Neural cell (in vitro differentiated cells): ENCODE measurements at regions not wholly inside any gene's neighbourhood (a gene's known extent, or its start where the extent isn't known, plus 50 kb on each side); places are given as distances from the start of the nearest gene placed in this dataset.
A peak's percentile ranks its signal among the peaks of the same experiment; 100 is the strongest.

ENCODE experiments used
- CTCF ChIP-seq: fragments of 450-650 bp; IDR thresholded peaks from 2 replicates; pipeline ENCODE4 v1.5.1; 2014; ENCODE audit warnings: antibody characterized with exemption, mild to moderate bottlenecking, moderate library complexity; ENCODE audit not compliant: poor library complexity, severe bottlenecking
- EZH2 ChIP-seq: fragments of 200-600, 300-800 bp; shearing (Covaris generic), sonication (generic); IDR thresholded peaks from 2 replicates; pipeline ENCODE4 v1.6.1; 2014; ENCODE audit warnings: antibody characterized with exemption, low read length, borderline replicate concordance, mild to moderate bottlenecking; ENCODE audit not compliant: insufficient read depth, poor library complexity, severe bottlenecking
- MXI1 ChIP-seq: fragments of 450-650 bp; conservative IDR thresholded peaks from 2 replicates; pipeline ENCODE4 v1.6.1; 2014; ENCODE audit warnings: antibody characterized with exemption, mild to moderate bottlenecking; ENCODE audit not compliant: poor library complexity, severe bottlenecking
- POLR2AphosphoS5 ChIP-seq: IDR thresholded peaks from 2 replicates; pipeline ENCODE4 v1.6.1; 2012
- RAD21 ChIP-seq: fragments of 450-650 bp; conservative IDR thresholded peaks from 2 replicates; pipeline ENCODE4 v1.6.1; 2014; ENCODE audit warnings: antibody characterized with exemption, mild to moderate bottlenecking, moderate library complexity
- SMC3 ChIP-seq: fragments of 450-650 bp; conservative IDR thresholded peaks from 2 replicates; pipeline ENCODE4 v1.6.1; 2014; ENCODE audit warnings: antibody characterized with exemption, mild to moderate bottlenecking, moderate library complexity; ENCODE audit not compliant: poor library complexity

GRCh38 chr6:88481519-88481918 is 315.4 kb upstream of the CNR1 start:
- TF ChIP-seq SMC3: peak; percentile 20
- TF ChIP-seq CTCF: peak; percentile 10
- TF ChIP-seq RAD21: peak; percentile 18
- TF ChIP-seq MXI1: no peak
- TF ChIP-seq EZH2: no peak
- peak; percentile 53 for TF ChIP-seq POLR2AphosphoS5
